ENCODE measurements at regions not wholly inside any gene's neighbourhood (a gene's known extent, or its start where the extent isn't known, plus 50 kb on each side); places are given as distances from the start of the nearest gene placed in this dataset.
A peak's percentile ranks its signal among the peaks of the same experiment; 100 is the strongest.

- no peak for DNase-seq
Observed at GRCh38 chr10:44049301-44050015, 335.4 kb downstream of the CXCL12 start.

- no peak for DNase-seq
Observed at GRCh38 chr10:44047361-44047760, 337.5 kb downstream of the CXCL12 start.

- no peak for DNase-seq
Observed at GRCh38 chr10:44046605-44047004, 338.3 kb downstream of the CXCL12 start.

GRCh38 chr10:44045020-44045419 lies 339.9 kb downstream of the CXCL12 start:
- peak; percentile 41 for DNase-seq

GRCh38 chr10:44044549-44044948 lies 340.3 kb downstream of the CXCL12 start:
- no peak for DNase-seq

GRCh38 chr10:44043646-44044375 lies 341.1 kb downstream of the CXCL12 start:
- DNase-seq: no peak

- DNase-seq: no peak
Observed at GRCh38 chr10:44042926-44043602, 341.8 kb downstream of the CXCL12 start.

GRCh38 chr10:44042075-44042770 lies 342.7 kb downstream of the CXCL12 start:
- DNase-seq: no peak

GRCh38 chr10:44039599-44039998 lies 345.3 kb downstream of the CXCL12 start:
- no peak for DNase-seq

GRCh38 chr10:44036425-44036824 lies 348.5 kb downstream of the CXCL12 start:
- DNase-seq: no peak

- no peak for DNase-seq
Observed at GRCh38 chr10:44035474-44036197, 349.3 kb downstream of the CXCL12 start.

- no peak for DNase-seq
Observed at GRCh38 chr10:44034946-44035345, 350.0 kb downstream of the CXCL12 start.

GRCh38 chr10:44033008-44033407 lies 351.9 kb downstream of the CXCL12 start:
- DNase-seq: no peak

GRCh38 chr10:44032216-44032615 lies 352.7 kb downstream of the CXCL12 start:
- no peak for DNase-seq

GRCh38 chr10:44030738-44031137 lies 354.2 kb downstream of the CXCL12 start:
- no peak for DNase-seq

GRCh38 chr10:44030132-44030531 lies 354.8 kb downstream of the CXCL12 start:
- no peak for DNase-seq

- DNase-seq: no peak
Observed at GRCh38 chr10:44028384-44029137, 356.3 kb downstream of the CXCL12 start.

GRCh38 chr10:44024356-44025116 lies 360.4 kb downstream of the CXCL12 start:
- peak; percentile 74 for DNase-seq

GRCh38 chr10:44023517-44023916 lies 361.4 kb downstream of the CXCL12 start:
- no peak for DNase-seq

- no peak for DNase-seq
Observed at GRCh38 chr10:44022203-44022602, 362.7 kb downstream of the CXCL12 start.

Measured in DMS 273 treated with DMSO at 0.1 percent for 48 hours (cell line).